GM19455 (cell line): ENCODE measurements at regions not wholly inside any gene's neighbourhood (a gene's known extent, or its start where the extent isn't known, plus 50 kb on each side); places are given as distances from the start of the nearest gene placed in this dataset.
A peak's percentile ranks its signal among the peaks of the same experiment; 100 is the strongest.

Experiments used
- ATAC-seq: cut with Tn5 transposase; IDR thresholded peaks from one replicate; pipeline ENCODE4 v1.9.1; 2021; ENCODE audit not compliant: unreplicated experiment

DNA sequence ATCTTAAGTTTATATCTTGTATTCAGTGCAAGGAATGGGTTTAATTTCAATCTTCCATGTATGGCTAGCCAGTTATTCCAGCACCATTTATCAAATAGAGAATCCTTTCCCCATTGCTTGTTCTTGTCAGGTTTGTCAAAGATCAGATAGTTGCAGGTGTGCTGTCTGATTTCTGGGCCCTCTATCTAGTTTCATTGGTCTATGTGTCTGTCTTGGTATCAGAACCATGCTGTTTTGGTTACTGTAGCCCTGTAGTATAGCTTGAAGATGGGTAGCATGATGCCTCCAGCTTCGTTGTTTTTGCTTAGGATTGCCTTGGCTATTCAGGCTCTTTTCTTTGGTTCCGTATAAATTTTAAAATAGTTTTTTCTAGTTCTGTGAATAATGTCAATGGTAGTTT is 200.0 kb downstream of the MANEA start:
- no peak for ATAC-seq

DNA sequence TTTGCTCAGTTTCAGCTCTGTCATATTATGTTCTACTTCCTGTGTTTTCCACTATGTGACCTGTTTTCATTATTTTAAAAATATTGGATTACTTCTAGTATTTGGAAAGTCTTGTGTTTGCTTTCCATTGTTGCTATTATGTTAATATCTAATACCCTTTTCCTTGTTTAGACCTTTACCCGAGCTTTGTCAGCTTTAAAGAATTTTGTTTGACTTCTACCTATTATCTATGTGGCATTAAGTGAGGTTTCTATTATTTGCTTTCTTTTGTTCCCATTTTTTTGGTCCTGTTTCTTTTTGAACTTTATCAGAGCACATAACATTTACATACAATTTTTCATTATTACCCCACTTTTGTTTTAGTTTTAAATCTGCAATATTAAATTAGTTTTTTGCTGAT is 202.7 kb downstream of the MANEA start:
- no peak for ATAC-seq

- no peak for ATAC-seq
Observed at GRCh38 chr6:95784019-95784418, 206.7 kb downstream of the MANEA start.

DNA sequence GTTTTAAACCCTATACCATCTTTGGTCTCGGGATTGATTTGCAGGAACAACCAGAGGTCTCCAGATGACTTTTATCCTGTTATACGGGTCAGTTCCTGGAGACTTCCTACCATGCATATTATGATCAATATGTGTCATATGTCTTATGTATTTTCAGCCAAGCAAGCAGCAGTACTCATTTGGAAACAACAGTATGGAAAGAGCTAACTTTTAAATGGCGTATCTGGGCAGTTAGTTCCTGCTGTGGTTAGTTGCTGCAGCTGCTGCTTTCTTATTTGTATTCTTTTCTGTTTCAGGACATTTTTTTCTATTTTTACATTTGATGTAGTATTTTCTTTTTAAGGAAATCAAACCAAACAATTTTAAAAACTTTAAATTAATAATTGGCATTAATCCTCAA is 207.5 kb downstream of the MANEA start:
- peak; percentile 68 for ATAC-seq

GRCh38 chr6:95785785-95786184 is 208.4 kb downstream of the MANEA start:
- no peak for ATAC-seq

DNA sequence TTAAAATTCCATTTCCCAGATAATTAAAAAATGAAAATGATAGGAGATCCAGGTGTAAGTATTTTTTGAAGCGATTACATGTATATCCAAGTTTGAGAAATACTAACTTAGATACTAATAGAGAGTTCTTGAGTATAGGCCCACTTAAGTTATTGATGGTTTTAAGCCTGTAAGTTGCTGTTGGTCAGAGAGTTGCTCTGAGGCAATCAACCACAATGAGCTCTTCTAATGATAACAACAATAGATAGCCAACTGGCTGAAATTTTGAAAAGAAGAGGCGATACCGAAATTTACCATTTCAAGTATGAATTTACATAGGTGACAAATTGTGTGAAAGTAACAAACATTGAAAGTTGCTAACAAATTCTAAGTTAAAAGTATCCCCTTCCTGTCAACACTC is 209.5 kb downstream of the MANEA start:
- ATAC-seq: no peak

DNA sequence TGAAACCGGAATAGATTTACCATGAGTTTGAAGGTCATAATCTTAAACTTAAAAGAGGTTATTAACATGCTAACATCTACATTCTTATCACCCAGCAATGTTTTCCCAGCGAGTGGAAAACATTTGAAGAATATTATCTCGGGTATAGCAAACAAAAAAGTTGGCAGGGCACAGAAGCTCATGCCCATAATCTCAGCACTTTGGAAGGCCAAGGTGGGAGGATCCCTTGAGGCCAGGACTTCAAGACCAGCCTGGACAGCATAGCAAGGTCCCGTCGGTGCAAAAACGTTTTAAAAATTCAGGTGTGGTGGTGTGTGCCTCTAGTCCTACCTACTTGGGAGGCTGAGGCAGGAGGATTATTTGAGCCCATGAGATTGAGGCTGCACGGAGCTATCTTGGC is 213.5 kb downstream of the MANEA start:
- no peak for ATAC-seq

- no peak for ATAC-seq
Observed at GRCh38 chr6:95794749-95795148, 217.4 kb downstream of the MANEA start.

DNA sequence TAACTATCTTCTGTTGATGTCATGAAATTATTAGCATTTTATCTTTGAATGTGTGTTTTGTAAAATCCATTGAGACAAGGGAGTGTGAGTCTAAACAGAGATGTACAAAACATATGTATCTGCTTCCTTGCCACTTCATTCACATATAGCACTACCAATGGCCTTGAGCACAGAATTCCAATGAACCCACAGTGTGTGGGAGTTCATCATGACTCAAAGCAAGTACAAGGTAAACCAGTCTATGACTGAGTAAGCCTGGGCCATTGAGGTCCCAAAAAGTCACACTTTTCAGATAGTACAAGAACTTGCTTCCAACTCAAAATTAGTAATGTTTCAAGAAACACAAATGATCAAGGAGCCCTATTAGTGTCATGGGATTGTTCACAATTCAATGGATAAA is 218.6 kb downstream of the MANEA start:
- no peak for ATAC-seq

DNA sequence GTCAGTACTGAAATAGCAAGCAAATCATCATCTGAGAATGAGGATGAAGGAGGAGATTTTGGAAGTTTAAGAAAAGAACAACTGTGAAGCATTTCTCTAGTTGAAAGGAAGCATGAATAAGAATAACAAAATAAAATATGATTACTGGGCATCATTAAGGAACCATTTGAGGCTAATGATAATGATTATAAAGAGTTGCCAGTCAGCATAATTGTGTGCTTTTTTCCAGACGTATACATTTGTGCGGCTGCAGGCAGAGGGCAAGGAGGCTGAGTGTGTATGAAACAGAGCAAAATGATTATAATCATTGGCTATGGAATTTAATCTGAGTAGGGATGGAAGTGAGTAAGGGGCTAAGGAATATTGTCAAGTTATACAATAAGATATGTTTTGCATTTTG is 218.7 kb upstream of the FUT9 start:
- no peak for ATAC-seq

DNA sequence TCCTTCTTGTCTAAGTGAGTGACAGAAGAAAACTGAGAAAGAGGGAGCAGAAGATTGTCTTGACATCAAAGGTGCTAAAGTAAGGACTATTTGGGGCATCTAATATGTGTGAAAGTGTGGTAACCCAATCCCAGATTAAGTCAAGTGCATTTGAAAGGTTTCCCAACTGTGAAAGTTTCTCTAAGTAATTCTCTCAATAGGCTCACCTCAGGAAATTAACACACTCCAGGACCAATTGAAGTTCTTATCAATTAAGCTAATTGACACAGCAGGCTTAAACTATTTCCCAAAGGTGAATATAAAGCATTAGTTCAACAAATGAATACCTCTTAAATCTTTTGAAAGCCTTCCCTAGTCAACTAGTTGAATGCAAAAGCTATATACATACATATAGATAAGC is 212.8 kb upstream of the FUT9 start:
- no peak for ATAC-seq

DNA sequence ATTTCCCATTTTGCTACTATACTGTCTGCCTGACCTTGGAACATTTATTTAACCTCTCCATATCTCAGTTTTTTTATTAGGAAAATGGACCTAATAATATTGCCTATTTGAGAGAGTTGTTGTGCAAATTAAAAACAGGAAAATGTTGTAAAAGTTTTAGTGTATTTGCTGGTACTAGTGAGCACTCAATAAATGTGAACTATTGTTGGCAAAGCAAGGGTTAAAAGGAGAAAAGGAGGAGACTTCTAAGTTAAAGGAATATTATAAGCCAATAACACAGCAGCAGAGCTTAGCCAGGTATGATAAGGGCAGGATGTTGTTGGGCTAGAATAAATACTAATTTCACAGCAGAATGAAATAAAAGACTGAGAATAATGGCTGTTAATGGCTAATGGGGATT is 211.9 kb upstream of the FUT9 start:
- no peak for ATAC-seq

- ATAC-seq: no peak
Observed at GRCh38 chr6:95804847-95805541, 210.8 kb upstream of the FUT9 start.

- no peak for ATAC-seq
Observed at GRCh38 chr6:95805699-95806098, 210.1 kb upstream of the FUT9 start.

GRCh38 chr6:95815389-95816056 is 200.3 kb upstream of the FUT9 start:
- no peak for ATAC-seq

- no peak for ATAC-seq
Observed at GRCh38 chr6:95819461-95819860, 196.3 kb upstream of the FUT9 start.

GRCh38 chr6:95819939-95820338 is 195.8 kb upstream of the FUT9 start:
- no peak for ATAC-seq

DNA sequence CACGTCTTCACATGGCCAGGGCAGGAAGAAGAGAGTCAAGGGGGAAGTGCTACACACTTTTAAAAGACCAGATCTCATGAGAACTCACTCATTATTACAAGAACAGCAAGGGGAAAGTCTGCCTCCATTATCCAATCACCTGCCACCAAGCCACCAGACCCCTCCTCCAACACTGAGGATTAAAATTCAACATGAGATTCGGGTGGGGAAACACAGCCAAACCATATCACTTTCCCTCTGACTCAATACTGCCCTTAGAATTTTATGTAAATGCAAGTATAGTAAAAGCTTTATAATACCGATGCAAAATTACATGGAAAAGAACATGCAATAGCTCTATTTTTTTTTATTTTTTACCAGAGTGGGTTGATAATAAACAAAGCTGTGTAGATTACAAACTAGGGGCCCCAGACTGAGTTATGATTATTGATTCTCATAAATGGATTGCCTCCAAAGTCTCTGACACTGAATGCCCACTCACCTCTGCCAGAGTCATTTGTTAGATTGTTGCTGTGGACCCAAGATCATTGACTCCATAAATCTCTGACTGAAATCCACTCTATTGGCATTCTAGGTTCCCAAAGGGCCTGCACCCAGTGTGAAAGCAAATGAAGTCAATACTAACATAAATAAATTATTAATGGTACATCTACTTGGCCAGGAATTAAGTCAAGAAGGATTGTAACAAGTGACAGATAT is 184.8 kb upstream of the FUT9 start:
- no peak for ATAC-seq

DNA sequence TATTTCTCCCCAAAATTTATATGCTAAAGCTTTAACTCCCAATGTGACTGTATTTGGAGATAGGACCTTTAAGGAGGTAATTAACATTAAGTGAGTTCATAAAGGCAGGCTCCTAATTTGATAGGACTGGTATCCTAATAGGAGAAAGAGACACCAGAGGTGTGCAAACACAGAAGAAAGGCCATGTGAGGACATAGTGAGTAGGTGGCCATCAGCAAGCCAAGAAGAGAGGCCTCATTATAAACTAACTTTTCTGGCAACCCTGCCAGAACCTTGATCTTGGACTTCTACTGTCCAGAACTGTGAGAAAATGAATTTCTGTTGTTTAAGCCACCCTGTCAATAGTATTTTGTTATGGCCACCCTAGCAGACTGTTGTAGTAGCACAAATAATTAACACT is 177.9 kb upstream of the FUT9 start:
- no peak for ATAC-seq

DNA sequence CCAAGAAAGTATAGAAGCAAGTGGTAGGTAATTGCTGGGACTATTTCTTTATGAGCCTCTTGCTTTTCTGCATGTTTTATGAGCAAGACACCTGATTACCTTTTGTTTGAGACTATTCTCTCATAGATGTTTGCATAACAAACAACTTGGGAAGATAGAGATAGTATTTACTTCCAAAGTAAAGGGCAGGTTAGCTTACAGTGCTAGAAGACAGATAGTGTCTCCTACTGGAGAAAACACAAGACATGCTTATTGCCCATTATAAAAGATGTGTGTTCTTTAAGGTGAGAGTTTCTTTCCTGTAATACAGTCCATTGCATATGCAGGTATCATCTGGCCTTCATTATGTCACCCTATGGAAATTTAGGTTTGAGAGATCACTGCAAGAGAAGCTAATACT is 174.2 kb upstream of the FUT9 start:
- no peak for ATAC-seq

DNA sequence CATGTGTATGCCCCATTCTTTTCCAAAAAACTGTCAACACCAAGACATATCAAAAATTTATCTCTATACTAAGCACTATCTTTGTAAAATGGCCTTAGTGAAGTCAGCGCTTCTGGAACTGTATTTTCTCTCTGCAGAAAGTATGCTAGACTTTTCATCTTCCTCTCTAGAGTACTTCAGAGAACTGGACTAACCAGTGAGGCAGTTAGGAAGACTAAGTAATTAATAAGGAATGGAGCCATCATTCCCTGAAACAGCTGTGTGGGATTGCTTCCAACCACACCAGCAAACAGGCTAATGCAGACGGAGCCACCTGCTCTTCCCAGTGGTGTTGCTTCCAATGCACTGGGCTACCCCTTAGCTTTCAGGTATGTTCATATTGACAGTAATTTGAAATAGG is 169.1 kb upstream of the FUT9 start:
- no peak for ATAC-seq

- ATAC-seq: no peak
Observed at GRCh38 chr6:95847061-95847460, 168.7 kb upstream of the FUT9 start.
